ENCODE measurements at regions not wholly inside any gene's neighbourhood (a gene's known extent, or its start where the extent isn't known, plus 50 kb on each side); places are given as distances from the start of the nearest gene placed in this dataset.
"Not testable (repeated sequence)": the region's sequence is repeated elsewhere in the genome, so short reads cannot be mapped to it uniquely, and the experiment has no call there.

- TF ChIP-seq CTCF, EP300, POLR2A (IDR thresholded peaks at IDR 0.05): not testable (repeated sequence)
These were observed 66.5 kb upstream of the THOC3 start for GRCh38 chr5:176034407-176035200.

Measured in suprapubic skin (tissue), 3 donors.